ENCODE measurements at regions not wholly inside any gene's neighbourhood (a gene's known extent, or its start where the extent isn't known, plus 50 kb on each side); places are given as distances from the start of the nearest gene placed in this dataset.

- no peak overlapping the region for H3K4me3 ChIP-seq (ENCODE audit: low read depth, low read length)
- H3K36me3 ChIP-seq (ENCODE audit: control insufficient read depth in 2 of 2, insufficient read depth in 1 of 2, low read length in 2 of 2), result no peaks in the 10 kb centered on the region
- H3K4me1 ChIP-seq (ENCODE audit: control insufficient read depth, insufficient read depth, low read length), result no peaks in the 10 kb centered on the region
- no peak for TF ChIP-seq ZNF169 (tag by site-specific recombination; IDR thresholded peaks at IDR 0.05)
- TF ChIP-seq ZNF121 (tag by site-specific recombination; IDR thresholded peaks at IDR 0.05), result no peak
- TF ChIP-seq ZBTB17 (tag by site-specific recombination; IDR thresholded peaks at IDR 0.05), result no peak
- TF ChIP-seq MEIS1 (CRISPR knock-in tag; IDR thresholded peaks at IDR 0.05; ENCODE audit: borderline replicate concordance), result no peak
- TF ChIP-seq GLIS1 (tag by site-specific recombination; IDR thresholded peaks at IDR 0.05), result no peak
- TF ChIP-seq, protein P1, sequence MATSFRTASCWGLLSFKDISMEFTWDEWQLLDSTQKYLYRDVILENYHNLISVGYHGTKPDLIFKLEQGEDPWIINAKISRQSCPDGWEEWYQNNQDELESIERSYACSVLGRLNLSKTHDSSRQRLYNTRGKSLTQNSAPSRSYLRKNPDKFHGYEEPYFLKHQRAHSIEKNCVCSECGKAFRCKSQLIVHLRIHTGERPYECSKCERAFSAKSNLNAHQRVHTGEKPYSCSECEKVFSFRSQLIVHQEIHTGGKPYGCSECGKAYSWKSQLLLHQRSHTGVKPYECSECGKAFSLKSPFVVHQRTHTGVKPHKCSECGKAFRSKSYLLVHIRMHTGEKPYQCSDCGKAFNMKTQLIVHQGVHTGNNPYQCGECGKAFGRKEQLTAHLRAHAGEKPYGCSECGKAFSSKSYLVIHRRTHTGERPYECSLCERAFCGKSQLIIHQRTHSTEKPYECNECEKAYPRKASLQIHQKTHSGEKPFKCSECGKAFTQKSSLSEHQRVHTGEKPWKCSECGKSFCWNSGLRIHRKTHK (tag by site-specific recombination; IDR thresholded peaks at IDR 0.05), result no peak
- TF ChIP-seq, protein P2, sequence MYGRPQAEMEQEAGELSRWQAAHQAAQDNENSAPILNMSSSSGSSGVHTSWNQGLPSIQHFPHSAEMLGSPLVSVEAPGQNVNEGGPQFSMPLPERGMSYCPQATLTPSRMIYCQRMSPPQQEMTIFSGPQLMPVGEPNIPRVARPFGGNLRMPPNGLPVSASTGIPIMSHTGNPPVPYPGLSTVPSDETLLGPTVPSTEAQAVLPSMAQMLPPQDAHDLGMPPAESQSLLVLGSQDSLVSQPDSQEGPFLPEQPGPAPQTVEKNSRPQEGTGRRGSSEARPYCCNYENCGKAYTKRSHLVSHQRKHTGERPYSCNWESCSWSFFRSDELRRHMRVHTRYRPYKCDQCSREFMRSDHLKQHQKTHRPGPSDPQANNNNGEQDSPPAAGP (tag by site-specific recombination; IDR thresholded peaks at IDR 0.05), result no peak
- no peak for TF ChIP-seq ZNF223 (tag by site-specific recombination; IDR thresholded peaks at IDR 0.05)
- TF ChIP-seq SP7 (tag by site-specific recombination; IDR thresholded peaks at IDR 0.05), result no peak
- TF ChIP-seq, protein P3, sequence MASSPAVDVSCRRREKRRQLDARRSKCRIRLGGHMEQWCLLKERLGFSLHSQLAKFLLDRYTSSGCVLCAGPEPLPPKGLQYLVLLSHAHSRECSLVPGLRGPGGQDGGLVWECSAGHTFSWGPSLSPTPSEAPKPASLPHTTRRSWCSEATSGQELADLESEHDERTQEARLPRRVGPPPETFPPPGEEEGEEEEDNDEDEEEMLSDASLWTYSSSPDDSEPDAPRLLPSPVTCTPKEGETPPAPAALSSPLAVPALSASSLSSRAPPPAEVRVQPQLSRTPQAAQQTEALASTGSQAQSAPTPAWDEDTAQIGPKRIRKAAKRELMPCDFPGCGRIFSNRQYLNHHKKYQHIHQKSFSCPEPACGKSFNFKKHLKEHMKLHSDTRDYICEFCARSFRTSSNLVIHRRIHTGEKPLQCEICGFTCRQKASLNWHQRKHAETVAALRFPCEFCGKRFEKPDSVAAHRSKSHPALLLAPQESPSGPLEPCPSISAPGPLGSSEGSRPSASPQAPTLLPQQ (tag by site-specific recombination; IDR thresholded peaks at IDR 0.05), result no peak
- TF ChIP-seq ZSCAN5A (tag by site-specific recombination; IDR thresholded peaks at IDR 0.05), result no peak
- no peak for TF ChIP-seq ZNF610 (tag by site-specific recombination; IDR thresholded peaks at IDR 0.05; ENCODE audit: borderline replicate concordance)
- no peak for TF ChIP-seq HOXC10 (CRISPR knock-in tag; IDR thresholded peaks at IDR 0.05)
- no peak for TF ChIP-seq OVOL3 (tag by site-specific recombination; IDR thresholded peaks at IDR 0.05)
- no peak for TF ChIP-seq ZNF280D (tag by site-specific recombination; IDR thresholded peaks at IDR 0.05)
- TF ChIP-seq ZNF510 (tag by site-specific recombination; IDR thresholded peaks at IDR 0.05; ENCODE audit: insufficient replicate concordance), result no peak
- TF ChIP-seq ZFP69B (tag by site-specific recombination; IDR thresholded peaks at IDR 0.05), result no peak
- no peak for TF ChIP-seq ZNF398 (tag by site-specific recombination; IDR thresholded peaks at IDR 0.05)
- no peak for TF ChIP-seq ZNF157 (tag by site-specific recombination; IDR thresholded peaks at IDR 0.05)
- TF ChIP-seq ZNF677 (tag by site-specific recombination; IDR thresholded peaks at IDR 0.05), result no peak
- no peaks in the 10 kb centered on the region for H3K9me3 ChIP-seq (ENCODE audit: control insufficient read depth, insufficient read depth, low read depth, low read length)
- H3K27ac ChIP-seq (ENCODE audit: extremely low read depth, low read depth, low read length), result no peak overlapping the region
- CTCF ChIA-PET, result no interaction called here
- POLR2A ChIA-PET, result no interaction called here
These were observed 234.3 kb downstream of the HS3ST1 start for GRCh38 chr4:11194431-11194830.
